GM12878 (cell line): ENCODE measurements at regions not wholly inside any gene's neighbourhood (a gene's known extent, or its start where the extent isn't known, plus 50 kb on each side); places are given as distances from the start of the nearest gene placed in this dataset.

ENCODE experiments used
- ATAC-seq: fragments of 200-7000 bp; cut with Tn5 transposase; 3 replicates; pipeline ENCODE4 v1.9.1; 2020; ENCODE audit warnings: mild to moderate bottlenecking, moderate library complexity
- BruUV-seq: library from RNA; stranded (reverse); fragments of 400-500 nt; replicated peaks from 2 replicates; lab custom pipeline; 2021; lab: Mats Ljungman, UMichigan
- CTCF ChIA-PET: fragments of 300-600 bp; sonication (Branson Sonifier 250); formaldehyde crosslinking; extraction: SDS; loops from one replicate; lab custom pipeline; 2021; ENCODE audit warnings: inconsistent platforms; lab: Yijun Ruan, JAX
- POLR2A ChIA-PET: fragments of 350-600 bp; formaldehyde crosslinking; extraction: SDS; loops from one replicate; lab custom pipeline; 2021; ENCODE audit warnings: inconsistent platforms; lab: Charles Lee
- RAD21 ChIA-PET: fragments of 300-600 bp; sonication (Branson Sonifier 250); formaldehyde crosslinking; loops from one replicate; lab custom pipeline; 2023; ENCODE audit warnings: antibody characterized with exemption; ENCODE audit not compliant: unreplicated experiment; lab: Charles Lee
- SMC1A ChIA-PET: fragments of 300-600 bp; sonication (Branson Sonifier 250); formaldehyde crosslinking; loops from one replicate; lab custom pipeline; 2023; ENCODE audit not compliant: unreplicated experiment, uncharacterized antibody; lab: Charles Lee
- DNase-seq: peaks from one replicate; pipeline ENCODE4 v3.0.0-alpha.2; 2011; ENCODE audit warnings: low read depth, low spot score
- FAIRE-seq: peaks from 3 replicates; lab custom pipeline; 2011; peaks lifted over from hg19 to GRCh38; lab: Jason Lieb, UNC
- H2AFZ ChIP-seq: 2 replicates; pipeline ENCODE4 v1.6.0; 2011; ENCODE audit warnings: low read depth, low read length, control low read depth; ENCODE audit not compliant: control insufficient read depth
- H3K27ac ChIP-seq: 2 replicates; pipeline ENCODE4 v1.5.1; 2011; ENCODE audit warnings: control low read depth; ENCODE audit not compliant: control insufficient read depth, insufficient read depth
- H3K27me3 ChIP-seq, 2 experiments: replicated peaks in 1 of 2; 2 replicates each; pipeline versions ENCODE4 v1.6.0 to v1.6.1; 2011; ENCODE audit warnings: low read length in 1 of 2; ENCODE audit not compliant: control insufficient read depth in 2 of 2, insufficient read depth in 2 of 2
- H3K36me3 ChIP-seq, 2 experiments: 2 replicates each; pipeline ENCODE4 v1.5.1; 2011; ENCODE audit warnings: low read length in 1 of 2; ENCODE audit not compliant: control insufficient read depth in 2 of 2, insufficient read depth in 2 of 2
- H3K4me1 ChIP-seq: 2 replicates; pipeline ENCODE4 v1.6.1; 2011; ENCODE audit warnings: mild to moderate bottlenecking, low read length, moderate library complexity, mixed read lengths; ENCODE audit not compliant: control insufficient read depth, insufficient read depth
- H3K4me2 ChIP-seq: 2 replicates; pipeline ENCODE4 v1.6.0; 2011; ENCODE audit warnings: control low read depth; ENCODE audit not compliant: control insufficient read depth, insufficient read depth
- H3K4me3 ChIP-seq: fragments of 200-600 bp; sonication (generic); 2 replicates; pipeline ENCODE4 v1.5.1; 2016
- H3K79me2 ChIP-seq: 2 replicates; pipeline ENCODE4 v1.6.0; 2011; ENCODE audit warnings: low read length; ENCODE audit not compliant: control insufficient read depth, insufficient read depth
- H3K9ac ChIP-seq: 2 replicates; pipeline ENCODE4 v1.8.0; 2011; ENCODE audit warnings: low read length, control low read depth, mixed read lengths; ENCODE audit not compliant: control insufficient read depth, insufficient read depth
- H3K9me3 ChIP-seq: replicated peaks from 3 replicates; pipeline ENCODE4 v1.5.1; 2011; ENCODE audit warnings: mild to moderate bottlenecking, low read length; ENCODE audit not compliant: control insufficient read depth, insufficient read depth
- H4K20me1 ChIP-seq: 2 replicates; pipeline ENCODE4 v1.6.0; 2011; ENCODE audit not compliant: control insufficient read depth, insufficient read depth
- DPF2 ChIP-seq: fragments of 450-650 bp; IDR thresholded peaks from 2 replicates; pipeline ENCODE4 v1.6.1; 2017; ENCODE audit warnings: mild to moderate bottlenecking
- EZH2 ChIP-seq: IDR thresholded peaks from 2 replicates; pipeline ENCODE4 v1.6.1; 2012; ENCODE audit warnings: low read depth, mild to moderate bottlenecking, control low read depth, inconsistent platforms, low read length, borderline replicate concordance; ENCODE audit not compliant: control insufficient read depth
- IKZF1 ChIP-seq: fragments of 450-650 bp; conservative IDR thresholded peaks from 2 replicates; pipeline ENCODE4 v1.6.1; 2017; ENCODE audit warnings: antibody characterized with exemption, mild to moderate bottlenecking
- NFYA ChIP-seq: IDR thresholded peaks from 2 replicates; pipeline ENCODE4 v1.6.1; 2011; ENCODE audit warnings: low read depth, mild to moderate bottlenecking, low read length, improper control_type of control experiment, borderline replicate concordance
- NRF1 ChIP-seq: conservative IDR thresholded peaks from 2 replicates; pipeline ENCODE4 v1.6.1; 2011; ENCODE audit warnings: mild to moderate bottlenecking, low read depth, low read length, improper control_type of control experiment
- RBBP5 ChIP-seq: fragments of 200-600 bp; sonication (generic); conservative IDR thresholded peaks from 2 replicates; pipeline ENCODE4 v1.6.1; 2016
- SMAD1 ChIP-seq: fragments of 450-650 bp; IDR thresholded peaks from 2 replicates; pipeline ENCODE4 v1.6.1; 2018; ENCODE audit warnings: mild to moderate bottlenecking, low read depth; ENCODE audit not compliant: partially characterized antibody
- TCF3 ChIP-seq: IDR thresholded peaks from 2 replicates; pipeline ENCODE4 v1.6.1; 2012; ENCODE audit warnings: low read depth, mild to moderate bottlenecking, low read length, borderline replicate concordance; ENCODE audit not compliant: insufficient read depth
- WGBS: methylation state at CpG from one replicate; pipeline ENCODE4 v1.1.6; 2016; ENCODE audit warnings: low lambda C conversion rate; ENCODE audit not compliant: insufficient replicate concordance, insufficient coverage; ENCODE audit errors: missing lambda C conversion rate; 5-methylcytosine and 5-hydroxymethylcytosine counted together
- in situ Hi-C: fragments of 300-500 bp; cut with MboI; formaldehyde crosslinking; loops from 9 replicates; pipeline ENCODE4 v1.14.3; 2018; ENCODE audit warnings: mixed read lengths
- intact Hi-C: fragments of 100-400 bp; cut with micrococcal nuclease; formaldehyde crosslinking; loops from one replicate; pipeline ENCODE4 v1.14.2; 2022; ENCODE audit not compliant: unreplicated experiment
- TF ChIP-seq, protein P1 (sequence below): IDR thresholded peaks from 2 replicates; pipeline ENCODE4 v1.6.1; 2012; ENCODE audit warnings: low read depth, low read length, improper control_type of control experiment
- TF ChIP-seq, protein P2 (sequence below): IDR thresholded peaks from 2 replicates; pipeline ENCODE4 v1.6.1; 2012; ENCODE audit warnings: low read depth, low read length, improper control_type of control experiment

DNA sequence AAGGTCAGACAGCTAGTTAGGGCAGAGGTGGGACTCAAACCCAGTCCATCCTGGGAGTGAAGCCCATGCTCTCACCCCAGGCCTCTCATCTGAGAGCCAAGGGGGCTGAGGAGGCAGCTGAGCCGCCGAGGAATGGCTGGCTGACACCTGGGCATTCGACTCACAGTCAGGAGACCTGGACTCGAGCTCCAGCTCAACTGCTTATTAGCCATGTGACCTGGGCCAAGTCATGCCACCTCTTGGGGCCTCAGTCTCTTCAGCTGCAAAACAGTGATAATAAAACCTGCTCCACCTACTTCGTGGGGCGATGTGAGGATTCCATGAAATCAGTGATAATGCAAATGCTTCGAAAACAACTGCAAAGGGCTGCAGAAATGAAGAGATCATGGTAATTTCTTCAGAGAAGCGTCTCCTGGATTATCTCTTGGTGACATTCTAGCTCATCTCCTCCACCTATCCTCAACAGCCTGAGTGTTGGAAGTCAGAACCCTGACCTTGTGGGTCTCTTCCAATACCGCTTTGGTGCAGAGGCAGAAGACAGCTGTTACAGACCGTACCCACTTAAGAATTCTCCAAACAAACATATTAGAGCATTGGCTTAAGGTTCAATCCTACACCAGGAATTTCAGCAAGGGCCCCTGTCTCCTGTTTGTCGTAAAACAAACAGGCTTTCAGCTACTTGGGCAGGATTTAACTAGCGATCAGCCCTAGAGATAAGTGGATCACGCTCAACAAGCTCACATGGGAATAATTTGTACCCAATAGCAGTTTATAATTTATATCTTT is 60.0 kb upstream of the PIM1 start:
- Histone ChIP-seq H3K79me2 (no peaks in the 10 kb centered on the region), H4K20me1 (no peaks in the 10 kb centered on the region), H3K27ac (no peak overlapping the region), H3K9me3 (no peaks in the 10 kb centered on the region), H2AFZ (no peak overlapping the region), H3K4me3 (no peak overlapping the region), H3K4me1 (peaks cover 13% of the 10 kb centered on the region), H3K4me2 (no peak overlapping the region), H3K36me3 (no peaks in the 10 kb centered on the region), H3K9ac (no peak overlapping the region)
- SMC1A ChIA-PET = interaction anchor here (0.9 to 1.7 kb wide), 15 partner anchors 12 to 101 kb away, joined by 3 to 6 read pairs (median 4); no protein-coding TSS in a partner anchor
- RAD21 ChIA-PET = interaction anchor here (0.9 to 1.8 kb wide), 8 partner anchors 7 to 344 kb away, joined by 3 to 7 read pairs (median 4); no protein-coding TSS in a partner anchor
- intact Hi-C loops (loop anchor here (5.0 kb wide), 1 partner anchor 62 kb away; the partner anchor contains the start of gene PIM1), in situ Hi-C loops (no loop called here)
- ATAC-seq (no peak), DNase-seq (no peak), FAIRE-seq (no peak)
- no TSS peak for BruUV-seq
- CTCF ChIA-PET = interaction anchor here (0.6 to 3.2 kb wide), 9 partner anchors 16 to 103 kb away, joined by 3 to 9 read pairs (median 4); no protein-coding TSS in a partner anchor
- POLR2A ChIA-PET = interaction anchor here (0.6 to 0.9 kb wide), 3 partner anchors 8 to 26 kb away, joined by 3 to 6 read pairs (median 5); no protein-coding TSS in a partner anchor
- no peak for TF ChIP-seq EZH2
- TF ChIP-seq, protein P1, sequence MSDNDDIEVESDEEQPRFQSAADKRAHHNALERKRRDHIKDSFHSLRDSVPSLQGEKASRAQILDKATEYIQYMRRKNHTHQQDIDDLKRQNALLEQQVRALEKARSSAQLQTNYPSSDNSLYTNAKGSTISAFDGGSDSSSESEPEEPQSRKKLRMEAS = no peak
- no peak for TF ChIP-seq RBBP5
- TF ChIP-seq NRF1 = no peak
- no peak for TF ChIP-seq TCF3
- TF ChIP-seq, protein P2, sequence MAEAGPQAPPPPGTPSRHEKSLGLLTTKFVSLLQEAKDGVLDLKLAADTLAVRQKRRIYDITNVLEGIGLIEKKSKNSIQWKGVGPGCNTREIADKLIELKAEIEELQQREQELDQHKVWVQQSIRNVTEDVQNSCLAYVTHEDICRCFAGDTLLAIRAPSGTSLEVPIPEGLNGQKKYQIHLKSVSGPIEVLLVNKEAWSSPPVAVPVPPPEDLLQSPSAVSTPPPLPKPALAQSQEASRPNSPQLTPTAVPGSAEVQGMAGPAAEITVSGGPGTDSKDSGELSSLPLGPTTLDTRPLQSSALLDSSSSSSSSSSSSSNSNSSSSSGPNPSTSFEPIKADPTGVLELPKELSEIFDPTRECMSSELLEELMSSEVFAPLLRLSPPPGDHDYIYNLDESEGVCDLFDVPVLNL = no peak
- TF ChIP-seq NFYA = no peak
- no peak for TF ChIP-seq SMAD1
- TF ChIP-seq DPF2 = no peak
- no peak for TF ChIP-seq IKZF1
- TF ChIP-seq, all 136 proteins: peak for 0
- H3K27me3 ChIP-seq = no peaks in the 10 kb centered on the region
- 83% methylated on average over 13 of the region's 13 CpGs for WGBS
